NCI-H2107 treated with DMSO at 0.1 percent for 48 hours (cell line): ENCODE measurements at regions not wholly inside any gene's neighbourhood (a gene's known extent, or its start where the extent isn't known, plus 50 kb on each side); places are given as distances from the start of the nearest gene placed in this dataset.

Experiments
- DNase-seq: peaks from one replicate; lab custom pipeline; 2025; ENCODE audit not compliant: unreplicated experiment; lab: John Stamatoyannopoulos, UW

GRCh38 chr16:9446471-9447194 lies 355.2 kb downstream of the HAPSTR1 start:
- no peak for DNase-seq

GRCh38 chr16:9447195-9447551 lies 355.7 kb downstream of the HAPSTR1 start:
- DNase-seq, result no peak

- no peak for DNase-seq
Measured at GRCh38 chr16:9447699-9448098, 356.3 kb downstream of the HAPSTR1 start.

- no peak for DNase-seq
Measured at GRCh38 chr16:9449597-9449996, 358.2 kb downstream of the HAPSTR1 start.

- no peak for DNase-seq
Measured at GRCh38 chr16:9457215-9457614, 365.8 kb downstream of the HAPSTR1 start.

GRCh38 chr16:9458816-9459215 lies 367.4 kb downstream of the HAPSTR1 start:
- no peak for DNase-seq

GRCh38 chr16:9462984-9463383 lies 371.5 kb downstream of the HAPSTR1 start:
- no peak for DNase-seq

- no peak for DNase-seq
Measured at GRCh38 chr16:9463461-9463860, 372.0 kb downstream of the HAPSTR1 start.

GRCh38 chr16:9465161-9465560 lies 373.7 kb downstream of the HAPSTR1 start:
- no peak for DNase-seq

GRCh38 chr16:9469512-9469911 lies 378.1 kb downstream of the HAPSTR1 start:
- DNase-seq, result no peak

- DNase-seq, result no peak
Measured at GRCh38 chr16:9476744-9477143, 385.3 kb downstream of the HAPSTR1 start.

- DNase-seq, result no peak
Measured at GRCh38 chr16:9479008-9479407, 387.6 kb downstream of the HAPSTR1 start.

GRCh38 chr16:9480503-9480902 lies 389.1 kb downstream of the HAPSTR1 start:
- DNase-seq, result no peak

GRCh38 chr16:9481747-9482730 lies 390.6 kb downstream of the HAPSTR1 start:
- DNase-seq, result no peak

GRCh38 chr16:9484426-9484825 lies 393.0 kb downstream of the HAPSTR1 start:
- DNase-seq, result no peak

GRCh38 chr16:9484881-9485280 lies 393.4 kb downstream of the HAPSTR1 start:
- DNase-seq, result no peak

GRCh38 chr16:9489835-9490467 lies 398.5 kb downstream of the HAPSTR1 start:
- no peak for DNase-seq

GRCh38 chr16:9495824-9496223 lies 404.4 kb downstream of the HAPSTR1 start:
- no peak for DNase-seq

GRCh38 chr16:9497750-9498149 lies 406.3 kb downstream of the HAPSTR1 start:
- DNase-seq, result no peak

- no peak for DNase-seq
Measured at GRCh38 chr16:9499941-9500593, 408.6 kb downstream of the HAPSTR1 start.

- no peak for DNase-seq
Measured at GRCh38 chr16:9500872-9501271, 409.4 kb downstream of the HAPSTR1 start.
